Amygdala (tissue), 56 donors: ENCODE measurements at regions not wholly inside any gene's neighbourhood (a gene's known extent, or its start where the extent isn't known, plus 50 kb on each side); places are given as distances from the start of the nearest gene placed in this dataset.

Experiments
- DNase-seq, 56 donors: peaks; one replicate each; lab custom pipeline; 2025; lab: John Stamatoyannopoulos, UW

DNA sequence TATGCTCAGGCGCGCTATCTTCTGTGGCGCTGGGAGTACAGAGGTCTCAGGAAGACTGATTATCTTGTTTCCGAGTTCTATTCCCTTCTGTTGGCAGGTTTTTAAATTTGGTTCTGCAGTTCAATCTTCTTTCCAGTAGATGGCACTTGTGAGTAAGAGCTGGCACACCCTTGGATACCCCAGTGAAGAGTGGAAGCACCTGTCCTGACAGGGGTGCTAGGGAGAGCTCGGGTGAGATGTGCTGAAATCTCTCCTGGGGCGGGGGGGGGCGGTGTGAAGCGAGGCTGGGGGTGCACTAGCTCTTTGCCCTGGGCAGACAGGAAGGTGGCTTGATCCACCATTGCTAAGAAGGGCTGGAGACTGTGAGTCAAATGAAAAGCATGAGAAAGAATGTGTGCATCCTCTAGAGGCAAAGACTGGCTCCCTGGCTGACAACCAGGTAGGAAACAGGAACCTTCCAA lies 679.9 kb upstream of the CCDC179 start:
- no peak for DNase-seq

DNA sequence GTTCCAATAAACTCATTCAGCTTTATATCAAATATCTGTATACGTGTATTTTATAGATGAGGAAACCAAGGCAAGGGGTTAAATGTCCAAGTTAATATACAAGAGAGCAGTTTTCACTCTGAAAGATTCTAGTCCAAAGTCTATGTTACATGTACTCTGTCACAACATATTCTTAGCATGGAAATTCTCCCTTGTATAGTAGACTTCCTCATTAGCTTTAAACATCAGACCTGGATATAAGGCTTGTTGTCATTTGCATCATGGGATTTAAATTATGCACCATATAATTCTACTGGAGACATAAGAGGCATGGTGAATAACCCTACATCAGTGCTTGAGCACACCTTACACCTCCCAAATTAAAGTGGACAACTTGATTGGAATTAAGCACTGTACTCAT lies 681.9 kb upstream of the CCDC179 start:
- DNase-seq = no peak

DNA sequence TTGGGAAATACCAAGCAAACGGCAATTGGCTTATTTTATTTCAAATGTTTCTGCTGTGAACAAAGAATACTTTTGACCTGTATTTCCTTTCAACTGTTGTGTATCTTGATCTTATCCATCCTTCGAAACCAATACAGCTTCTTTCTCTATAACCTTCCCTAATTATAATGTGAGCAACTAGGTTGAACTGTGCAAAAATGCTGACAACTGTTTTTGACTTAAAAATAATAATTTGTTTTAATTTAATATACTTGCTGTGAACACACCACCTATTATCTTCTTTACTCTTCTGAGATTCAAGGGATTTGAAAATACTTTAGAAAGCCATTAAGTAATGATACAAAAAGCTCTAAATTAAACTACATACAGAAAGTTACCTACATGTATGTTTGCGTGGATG lies 682.5 kb upstream of the CCDC179 start:
- DNase-seq = no peak

DNA sequence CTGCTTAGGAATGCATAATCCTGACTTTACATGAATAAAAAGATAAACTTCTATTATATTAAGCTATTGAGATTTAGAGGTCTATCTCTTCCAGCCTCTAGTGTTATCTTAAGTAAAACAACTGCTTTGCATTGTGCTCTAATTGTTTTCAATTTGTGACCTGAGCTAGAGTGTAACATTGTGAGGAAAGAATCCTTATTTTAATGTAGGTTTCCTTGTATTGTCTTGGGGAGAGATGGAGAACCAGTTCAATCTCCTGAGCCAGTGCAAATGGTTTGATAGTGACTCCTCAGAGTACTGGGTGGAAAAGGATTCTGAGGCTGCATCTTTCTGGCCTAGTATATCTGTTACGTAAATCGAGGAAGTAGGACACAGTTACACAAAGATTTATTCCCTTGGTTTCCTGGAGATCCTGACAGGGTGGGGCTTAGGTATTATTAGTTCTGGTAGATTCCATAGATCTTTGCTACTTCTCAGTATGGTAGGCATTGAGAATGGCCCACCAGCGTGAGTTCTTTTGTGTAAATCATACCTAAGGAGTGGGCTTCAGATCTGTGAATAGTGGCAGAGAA lies 683.5 kb upstream of the CCDC179 start:
- no peak for DNase-seq

DNA sequence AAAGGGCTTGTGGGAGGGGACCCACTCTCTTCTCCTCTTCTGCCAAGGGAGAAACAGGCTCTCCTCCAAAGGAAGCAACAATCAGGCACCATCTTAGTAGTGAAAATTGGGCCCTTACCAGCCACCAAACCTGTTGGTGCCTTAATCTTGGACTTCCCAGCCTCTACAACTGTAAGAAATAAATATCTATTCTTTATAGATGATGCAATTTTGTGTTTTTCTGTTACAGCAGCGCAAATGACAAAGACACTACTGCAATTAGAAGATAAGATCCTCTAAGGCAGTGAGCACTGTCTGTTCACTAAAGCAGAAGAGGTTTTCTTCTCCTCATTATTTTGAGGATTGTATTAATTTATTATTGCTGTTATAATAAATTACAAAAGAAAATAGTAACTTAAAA lies 691.4 kb upstream of the CCDC179 start:
- DNase-seq = no peak

DNA sequence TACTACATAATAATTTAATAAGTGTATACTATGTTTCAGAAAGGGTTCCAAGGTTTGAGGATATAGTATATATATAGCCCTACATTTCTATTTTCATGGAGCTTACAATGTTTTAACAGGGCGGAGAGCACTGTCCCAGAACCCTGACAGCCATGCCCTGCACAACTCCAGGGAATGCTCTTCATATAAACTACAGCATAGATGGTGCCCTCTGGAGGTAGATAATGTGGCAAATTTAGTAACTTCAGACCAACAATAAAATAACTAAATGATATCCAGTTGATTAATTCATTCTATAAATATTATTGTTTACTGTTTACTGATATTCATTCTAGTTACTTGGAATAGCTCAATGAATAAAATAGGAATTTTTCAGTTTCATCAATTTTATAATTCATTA lies 693.7 kb upstream of the CCDC179 start:
- DNase-seq = no peak

DNA sequence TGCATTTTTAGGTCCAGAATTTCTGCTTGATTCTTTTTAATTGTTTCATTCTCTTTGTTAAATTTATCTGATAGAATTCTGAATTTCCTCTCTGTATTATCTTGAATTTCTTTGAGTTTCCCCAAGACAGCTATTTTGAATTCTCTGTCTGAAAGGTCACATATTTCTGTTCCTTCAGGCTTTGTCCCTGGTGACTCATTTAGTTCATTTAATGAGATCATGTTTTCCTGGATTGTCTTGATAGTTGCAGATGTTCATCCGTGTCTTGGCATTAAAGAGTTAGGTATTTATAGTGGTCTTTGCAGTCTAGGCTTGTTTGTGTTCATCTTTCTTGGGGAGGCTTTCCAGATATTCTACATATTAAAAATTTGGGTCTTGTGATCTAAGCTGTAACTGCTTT lies 694.8 kb upstream of the CCDC179 start:
- DNase-seq = no peak

DNA sequence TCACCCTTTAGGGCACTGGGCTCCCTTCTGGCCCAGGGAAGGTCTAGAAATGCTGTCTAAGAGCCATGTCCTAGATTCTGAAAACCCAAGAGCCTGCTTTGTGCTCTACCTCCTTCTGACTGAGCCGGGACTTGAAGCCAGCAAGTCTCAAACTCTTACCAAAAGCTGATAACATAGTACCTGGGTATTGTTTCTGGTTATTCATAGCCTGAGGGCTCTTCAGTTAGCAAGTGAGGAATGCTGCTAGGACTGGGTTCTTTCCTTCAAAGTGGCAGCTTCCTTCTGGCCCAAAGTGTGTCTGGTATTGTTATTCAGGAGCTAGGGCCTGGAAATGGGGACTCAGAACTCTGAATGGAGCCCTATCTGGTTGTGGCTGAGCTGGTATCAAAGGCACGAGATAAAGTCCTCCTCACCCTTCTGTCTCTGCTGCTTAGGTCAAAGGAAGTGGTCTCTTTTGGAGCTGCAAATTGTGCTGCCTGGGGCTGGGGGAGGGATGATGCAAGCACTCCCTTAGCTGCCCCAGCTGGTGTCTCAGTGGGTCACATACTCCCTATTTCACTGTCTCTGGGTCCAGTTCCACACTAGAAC lies 696.0 kb upstream of the CCDC179 start:
- no peak for DNase-seq

DNA sequence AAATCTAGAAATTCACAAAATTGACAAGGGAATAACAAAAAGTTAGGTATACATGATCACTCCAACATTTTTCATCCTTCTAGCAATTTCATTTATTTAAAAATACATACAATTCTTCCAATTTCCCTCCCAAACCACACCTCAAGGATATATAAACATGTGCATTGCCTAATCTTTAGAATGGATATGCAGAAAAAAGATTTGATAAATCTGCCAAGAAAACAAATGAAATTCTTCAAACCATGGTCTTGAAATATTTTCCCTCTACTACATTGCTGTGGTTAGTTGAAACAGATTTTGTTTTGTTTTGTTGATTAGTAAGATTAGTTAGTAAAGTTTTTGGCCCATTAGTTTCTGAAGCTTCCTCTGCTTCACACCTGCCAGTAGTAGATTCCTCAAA lies 703.3 kb upstream of the CCDC179 start:
- DNase-seq = no peak

DNA sequence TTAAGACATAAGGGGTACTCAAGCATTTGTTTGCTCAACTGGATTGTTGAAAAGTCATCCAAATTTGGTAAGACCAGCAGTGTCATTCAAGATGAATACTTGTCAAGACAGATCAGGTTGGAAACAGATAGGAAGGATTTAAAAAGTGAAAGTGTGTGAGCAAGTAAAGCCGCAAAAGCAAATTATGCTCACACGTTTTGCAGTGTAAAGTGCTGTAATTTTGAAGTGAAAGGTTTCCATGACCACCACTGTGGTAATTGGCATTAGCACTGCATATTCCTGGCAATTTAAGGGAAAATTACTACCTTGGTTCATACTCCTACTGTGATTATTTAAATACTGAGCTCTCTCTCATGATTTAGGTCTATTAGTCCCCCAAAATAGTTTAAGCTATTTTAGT lies 704.1 kb upstream of the CCDC179 start:
- DNase-seq = no peak

DNA sequence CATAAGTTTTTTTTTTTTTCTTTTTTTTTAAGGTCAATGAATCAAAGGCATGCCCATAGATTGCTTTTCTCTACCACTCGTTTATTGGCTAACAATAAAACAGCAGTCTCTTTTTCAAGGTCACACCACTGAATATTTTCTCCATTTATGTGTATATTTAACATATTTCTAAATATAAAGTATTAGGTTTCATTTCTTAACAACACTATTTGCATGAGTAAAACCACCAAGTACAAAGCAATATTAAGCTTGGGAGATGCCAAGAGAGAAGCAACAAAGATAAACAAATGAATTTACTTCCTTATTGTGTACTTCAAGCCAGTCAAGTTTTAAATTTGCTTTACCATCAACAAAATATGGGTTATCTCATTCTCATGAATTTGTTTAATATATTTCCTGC lies 708.9 kb upstream of the CCDC179 start:
- no peak for DNase-seq

DNA sequence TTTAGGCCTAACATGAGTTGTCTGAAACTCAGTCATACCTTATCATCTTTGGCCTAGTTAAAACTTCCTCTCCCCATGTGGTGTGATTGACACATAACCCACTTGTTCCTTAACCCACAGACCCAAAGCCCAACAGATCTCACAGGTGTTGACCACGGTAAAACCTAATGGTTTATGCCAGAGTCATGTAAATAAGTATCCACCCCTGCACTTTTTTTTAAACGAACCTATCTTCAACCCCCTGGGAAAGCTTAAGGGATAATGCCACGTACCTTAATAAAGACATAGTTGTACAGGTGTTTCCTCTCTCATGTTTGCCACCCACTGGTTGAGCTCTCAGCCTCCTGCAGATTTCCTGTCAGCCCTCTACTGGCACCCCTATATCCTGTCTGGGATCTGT lies 709.3 kb upstream of the CCDC179 start:
- no peak for DNase-seq

DNA sequence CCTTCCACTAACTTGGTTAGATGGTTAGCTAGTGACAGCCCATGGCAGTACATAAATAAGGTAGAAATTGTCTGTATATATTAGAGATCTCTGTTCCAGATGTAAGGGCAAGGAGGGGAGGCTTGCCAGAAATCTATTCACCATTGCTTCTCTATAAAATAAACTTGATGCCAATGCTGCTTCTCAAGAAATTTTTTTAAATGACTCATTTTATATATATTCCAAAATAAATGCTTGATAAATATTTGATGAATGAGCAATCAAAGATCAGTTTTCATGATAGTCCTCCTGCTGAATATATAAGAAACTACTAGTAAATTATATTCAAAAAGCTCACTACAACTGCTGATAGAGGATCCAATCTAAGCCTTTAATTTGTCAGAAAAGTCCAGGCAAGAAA lies 710.6 kb upstream of the CCDC179 start:
- no peak for DNase-seq

DNA sequence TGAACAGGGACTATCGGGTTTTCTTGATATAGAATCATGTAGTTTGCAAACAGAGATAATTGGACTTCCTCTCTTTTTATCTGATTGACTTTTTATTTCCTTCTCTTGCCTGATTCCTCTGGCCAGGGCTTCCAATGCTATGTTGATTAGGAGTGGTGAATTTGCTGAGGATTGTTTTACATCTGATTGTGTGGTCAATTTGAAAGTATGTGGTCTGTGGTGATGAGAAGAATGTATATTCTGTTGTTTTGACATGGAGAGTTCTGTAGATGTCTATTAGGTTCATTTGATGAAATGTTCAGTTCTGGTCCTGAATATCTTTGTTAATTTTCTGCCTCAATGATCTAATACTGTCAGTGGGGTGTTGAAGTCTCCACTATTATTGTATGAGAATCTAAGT lies 713.2 kb upstream of the CCDC179 start:
- DNase-seq = no peak

DNA sequence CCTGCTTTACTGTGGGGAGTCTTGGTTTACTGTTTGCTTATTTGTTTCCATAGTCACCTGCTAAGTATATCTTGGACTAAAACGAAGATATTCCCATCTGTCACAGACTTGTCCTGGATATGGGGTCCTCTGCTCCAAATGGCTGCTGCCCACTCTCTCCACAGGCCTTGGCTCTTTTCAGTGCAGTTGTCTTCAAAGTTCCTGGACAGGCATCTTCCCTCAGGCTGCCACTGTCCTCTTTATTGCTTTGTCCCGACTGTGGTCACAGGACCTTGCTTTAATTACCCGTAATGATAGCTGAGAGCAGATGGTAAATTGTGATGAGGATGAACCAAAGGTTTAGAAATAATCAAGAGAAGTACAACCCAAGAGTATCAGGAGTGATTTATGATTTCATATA lies 713.9 kb upstream of the CCDC179 start:
- no peak for DNase-seq

DNA sequence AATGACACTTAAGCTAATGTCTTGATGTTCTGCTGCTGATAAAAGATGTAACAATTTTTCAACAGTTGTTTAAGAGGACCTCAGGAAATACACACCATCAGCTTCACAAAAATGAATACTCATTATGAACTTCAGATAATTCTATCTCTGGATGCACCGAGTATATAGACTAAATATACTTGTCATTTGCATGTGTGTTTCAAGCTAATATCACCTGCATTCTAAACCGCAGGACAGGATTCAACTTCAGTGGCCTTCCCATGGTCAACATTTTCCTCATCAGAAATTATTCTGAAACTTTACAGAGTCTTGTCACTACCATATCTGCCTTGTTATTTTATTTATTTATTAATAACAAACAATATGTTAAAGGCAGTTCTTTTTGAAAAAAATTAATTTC lies 717.0 kb upstream of the CCDC179 start:
- no peak for DNase-seq

DNA sequence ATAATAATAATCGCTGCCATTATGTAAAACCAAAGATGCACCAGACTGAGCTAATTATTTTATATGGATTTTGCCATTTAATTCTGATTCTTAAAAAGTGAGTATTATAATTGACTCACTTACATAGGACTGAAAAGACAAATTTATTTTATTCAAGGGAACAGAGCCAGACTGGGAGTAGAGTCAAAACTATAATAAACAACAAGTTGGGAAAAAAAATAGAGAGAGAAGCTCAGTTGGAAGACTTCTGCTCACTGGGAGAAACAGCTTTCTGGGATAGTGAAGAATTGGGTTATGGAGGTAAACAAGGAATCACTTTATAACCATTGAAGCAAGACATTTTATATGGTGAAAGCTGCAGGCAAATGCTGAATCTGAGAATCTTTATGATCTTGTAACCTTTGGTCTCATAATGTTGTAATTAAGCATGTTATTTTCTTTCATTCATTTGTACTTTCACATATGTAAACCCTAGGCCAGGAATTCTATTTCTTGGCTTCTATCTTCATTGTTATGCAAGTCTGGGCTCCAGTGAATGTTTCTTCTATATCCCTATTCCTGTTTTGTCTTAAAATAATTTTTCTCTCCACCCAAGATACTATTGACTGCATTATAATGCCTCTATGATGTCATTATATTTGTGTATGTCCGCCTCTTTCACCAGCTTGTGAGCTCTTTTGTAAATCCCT lies 725.3 kb upstream of the CCDC179 start:
- no peak for DNase-seq

DNA sequence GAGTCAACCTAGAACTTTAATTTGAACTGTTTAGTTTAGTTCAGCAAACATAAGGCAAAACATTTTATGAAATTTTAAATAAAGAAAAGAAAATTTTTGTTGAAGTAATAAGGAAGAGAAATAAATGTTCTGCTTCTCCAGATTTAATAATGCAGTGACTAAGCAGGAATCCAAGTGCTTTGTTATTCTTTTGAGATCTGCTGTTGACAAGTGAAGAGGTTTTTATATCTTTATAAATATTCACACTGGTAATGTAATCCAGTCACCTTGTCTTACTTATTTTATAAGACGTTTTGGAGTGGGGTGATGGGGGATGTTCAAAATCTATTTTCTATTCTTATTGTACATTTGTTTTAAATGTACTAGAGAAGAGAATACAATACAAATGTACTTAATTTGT lies 725.9 kb upstream of the CCDC179 start:
- no peak for DNase-seq

DNA sequence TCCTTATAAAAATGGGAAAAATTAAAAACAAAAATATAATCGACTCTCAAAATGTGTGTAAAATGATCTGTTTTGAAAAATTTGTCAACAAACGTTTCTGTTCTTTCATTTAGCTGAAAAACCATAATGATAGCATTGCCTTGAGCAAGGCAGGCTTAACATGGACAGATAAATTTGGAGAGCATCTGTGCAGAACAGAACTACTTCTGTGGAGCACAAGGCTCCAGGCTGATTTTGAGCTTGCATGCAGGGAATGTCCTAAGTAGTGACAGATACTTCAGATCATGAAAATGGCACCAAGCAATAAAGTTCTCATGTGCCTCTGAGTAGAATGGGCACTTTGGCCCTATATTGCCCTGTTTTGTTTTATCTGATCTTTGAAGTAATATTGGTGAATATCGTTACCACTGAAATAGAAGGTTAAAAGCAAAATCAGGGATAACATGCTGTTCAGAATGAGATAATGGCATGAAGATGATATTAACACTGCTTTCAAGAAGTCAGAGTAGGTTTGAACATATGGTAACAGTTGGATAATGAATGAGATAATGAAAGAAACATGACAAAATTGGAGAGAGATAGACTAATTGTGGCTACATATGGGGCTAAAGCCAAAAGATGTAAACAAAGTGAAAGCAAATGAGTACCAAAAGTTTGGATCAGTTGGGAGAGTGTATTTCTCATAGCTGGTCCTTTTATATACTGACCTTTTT lies 730.5 kb upstream of the CCDC179 start:
- peak in 1 of 56 donors; percentile 0 for DNase-seq

DNA sequence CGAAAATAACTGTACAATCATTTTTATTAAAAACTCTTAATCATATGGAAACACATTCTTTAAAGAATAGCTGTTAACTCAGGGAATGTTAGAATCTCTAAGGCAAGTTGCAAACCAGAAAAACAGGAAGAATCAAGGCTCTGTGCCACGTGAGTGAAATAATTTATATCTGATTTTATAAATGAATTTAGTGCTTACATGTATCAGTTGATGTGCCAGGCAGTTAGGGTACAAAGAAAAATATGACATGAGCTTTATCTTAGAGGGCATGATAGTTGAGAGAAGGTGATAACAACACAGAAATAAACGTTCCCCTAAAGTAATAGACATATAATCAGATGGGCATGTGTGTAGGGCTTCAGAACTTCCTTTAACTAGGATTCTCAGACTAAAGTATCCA lies 734.5 kb upstream of the CCDC179 start:
- no peak for DNase-seq

DNA sequence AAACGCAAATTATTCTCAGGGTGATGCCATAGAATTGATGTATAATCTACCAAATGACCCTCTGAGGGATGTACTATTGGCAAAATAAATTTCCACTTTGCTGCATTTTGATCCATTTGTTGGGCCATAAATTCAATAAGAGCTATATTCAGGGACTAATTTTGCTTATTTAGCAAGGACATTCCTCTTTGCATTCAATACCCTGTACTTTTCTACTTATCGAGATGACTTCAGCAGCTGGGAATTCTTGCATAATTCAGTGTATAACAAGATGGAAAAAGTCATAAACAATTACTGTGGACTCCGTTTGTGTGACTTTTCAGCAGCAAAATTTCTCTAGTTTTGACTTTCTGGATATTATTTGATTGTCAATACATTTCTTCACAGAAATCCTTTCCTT lies 744.7 kb upstream of the CCDC179 start:
- DNase-seq = no peak

DNA sequence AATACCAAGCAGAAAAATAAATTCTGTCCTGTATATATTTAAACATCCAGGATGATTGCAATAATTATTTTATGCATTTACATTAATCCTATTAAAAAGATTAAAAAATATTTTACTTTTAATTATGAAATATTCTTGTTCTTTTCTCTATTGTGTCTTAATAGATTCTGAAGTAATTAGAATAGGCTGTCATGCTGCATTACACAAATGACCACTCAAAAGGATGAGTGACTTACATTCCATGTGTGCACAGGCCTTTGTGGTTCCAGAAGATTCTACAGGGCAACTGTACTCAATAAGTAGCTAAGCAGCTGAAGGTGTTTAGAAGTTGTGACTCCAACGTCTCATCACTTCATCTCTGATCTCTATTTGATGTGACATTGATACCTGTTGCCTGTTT lies 745.9 kb upstream of the CCDC179 start:
- DNase-seq = no peak
